PC-3 (cell line): ENCODE measurements at regions not wholly inside any gene's neighbourhood (a gene's known extent, or its start where the extent isn't known, plus 50 kb on each side); places are given as distances from the start of the nearest gene placed in this dataset.

Experiments
- ATAC-seq: fragments of 200-7000 bp; cut with Tn5 transposase; 2 replicates; pipeline ENCODE4 v1.9.1; 2020; ENCODE audit warnings: mild to moderate bottlenecking, moderate library complexity
- BruUV-seq: library from RNA; stranded (reverse); fragments of 400-500 nt; replicated peaks from 2 replicates; lab custom pipeline; 2021; lab: Mats Ljungman, UMichigan
- CTCF ChIA-PET: fragments of 300-600 bp; sonication (Branson Sonifier 250); formaldehyde crosslinking; loops from one replicate; lab custom pipeline; 2022; ENCODE audit warnings: antibody characterized with exemption; lab: Charles Lee
- POLR2A ChIA-PET: fragments of 300-600 bp; sonication (Branson Sonifier 250); formaldehyde crosslinking; loops from one replicate; lab custom pipeline; 2022; ENCODE audit warnings: antibody characterized with exemption; ENCODE audit not compliant: unreplicated experiment; lab: Charles Lee
- DNase-seq: peaks from one replicate; pipeline ENCODE4 v3.0.0-alpha.2; 2015
- H2AFZ ChIP-seq: fragments of 300-600 bp; sonication (generic); 2 replicates; pipeline ENCODE4 v1.6.0; 2016; ENCODE audit warnings: antibody characterized with exemption, low read length
- H3F3A ChIP-seq: fragments of 300-600 bp; sonication (generic); one replicate; pipeline ENCODE4 v1.6.0; 2017; ENCODE audit warnings: antibody characterized with exemption, low read length, control low read depth, mild to moderate bottlenecking; ENCODE audit not compliant: unreplicated experiment
- H3K27ac ChIP-seq: fragments of 300-600 bp; sonication (generic); 2 replicates; pipeline ENCODE4 v1.5.1; 2016; ENCODE audit warnings: mild to moderate bottlenecking, low read length
- H3K27me3 ChIP-seq: fragments of 300-600 bp; sonication (generic); 2 replicates; pipeline ENCODE4 v1.6.1; 2016; ENCODE audit warnings: low read length, mixed read lengths
- H3K36me3 ChIP-seq: fragments of 300-600 bp; sonication (generic); 2 replicates; pipeline ENCODE4 v1.6.1; 2016; ENCODE audit warnings: low read depth, mixed run types, low read length, mixed read lengths
- H3K4me1 ChIP-seq: fragments of 300-600 bp; sonication (generic); 2 replicates; pipeline ENCODE4 v1.5.1; 2016; ENCODE audit warnings: low read length; ENCODE audit not compliant: insufficient read depth
- H3K4me2 ChIP-seq: fragments of 300-600 bp; sonication (generic); 2 replicates; pipeline ENCODE4 v1.6.0; 2016; ENCODE audit warnings: low read length
- H3K4me3 ChIP-seq: fragments of 300-600 bp; sonication (generic); 2 replicates; pipeline ENCODE4 v1.5.1; 2016; ENCODE audit warnings: mild to moderate bottlenecking, low read length, mixed read lengths
- H3K79me2 ChIP-seq: fragments of 300-600 bp; sonication (generic); 2 replicates; pipeline ENCODE4 v1.6.1; 2017; ENCODE audit warnings: low read length, mixed read lengths
- H3K9ac ChIP-seq: fragments of 300-600 bp; sonication (generic); 2 replicates; pipeline ENCODE4 v1.6.0; 2016; ENCODE audit warnings: mild to moderate bottlenecking, low read length
- H3K9me2 ChIP-seq: fragments of 300-600 bp; sonication (generic); replicated peaks from 2 replicates; pipeline ENCODE4 v1.6.1; 2016; ENCODE audit warnings: mixed run types, low read length, mixed read lengths
- H3K9me3 ChIP-seq: fragments of 300-600 bp; sonication (generic); 2 replicates; pipeline ENCODE4 v1.6.1; 2016; ENCODE audit warnings: low read length, mixed read lengths
- H4K20me1 ChIP-seq: fragments of 300-600 bp; sonication (generic); 2 replicates; pipeline ENCODE4 v1.6.1; 2016; ENCODE audit warnings: low read length, mixed read lengths
- CTCF ChIP-seq: fragments of 300-600 bp; sonication (generic); conservative IDR thresholded peaks from 2 replicates; pipeline ENCODE4 v1.5.1; 2017; ENCODE audit warnings: antibody characterized with exemption, low read depth, mild to moderate bottlenecking, low read length
- EZH2 ChIP-seq: fragments of 300-600 bp; sonication (generic); IDR thresholded peaks from one replicate; pipeline ENCODE4 v1.6.1; 2017; ENCODE audit warnings: antibody characterized with exemption, mild to moderate bottlenecking, low read length; ENCODE audit not compliant: unreplicated experiment
- EZH2phosphoT487 ChIP-seq: fragments of 300-600 bp; sonication (generic); IDR thresholded peaks from 2 replicates; pipeline ENCODE4 v1.6.1; 2018; ENCODE audit warnings: mild to moderate bottlenecking, antibody characterized with exemption, low read length, borderline replicate concordance
- intact Hi-C: fragments of 100-400 bp; cut with micrococcal nuclease; formaldehyde crosslinking; loops from 2 replicates; pipeline ENCODE4 v1.9.0; 2023

GRCh38 chr7:10299384-10299783 lies 674.3 kb upstream of the PHF14 start:
- intact Hi-C loops, result no loop called here
- CTCF ChIA-PET, result no interaction called here
- POLR2A ChIA-PET, result no interaction called here
- no peaks in the 10 kb centered on the region for H3K79me2 ChIP-seq
- DNase-seq (no peak), ATAC-seq (no peak)
- no peak overlapping the region for H3K4me2 ChIP-seq
- H3K4me3 ChIP-seq, result no peak overlapping the region
- no TSS peak for BruUV-seq
- H3F3A ChIP-seq, result no peaks in the 10 kb centered on the region
- H3K9ac ChIP-seq, result no peak overlapping the region
- TF ChIP-seq EZH2, result no peak
- no peak for TF ChIP-seq CTCF
- no peak for TF ChIP-seq EZH2phosphoT487
- no peaks in the 10 kb centered on the region for H3K9me3 ChIP-seq
- no peak overlapping the region for H3K27ac ChIP-seq
- no peaks in the 10 kb centered on the region for H4K20me1 ChIP-seq
- H3K36me3 ChIP-seq, result no peaks in the 10 kb centered on the region
- H2AFZ ChIP-seq, result no peak overlapping the region
- no peaks in the 10 kb centered on the region for H3K9me2 ChIP-seq
- H3K27me3 ChIP-seq, result no peaks in the 10 kb centered on the region
- H3K4me1 ChIP-seq, result no peaks in the 10 kb centered on the region

- H3K79me2 ChIP-seq, result no peaks in the 10 kb centered on the region
- no peaks in the 10 kb centered on the region for H3K9me2 ChIP-seq
- no peak overlapping the region for H3K4me2 ChIP-seq
- CTCF ChIA-PET, result no interaction called here
- POLR2A ChIA-PET, result no interaction called here
- no peaks in the 10 kb centered on the region for H3K36me3 ChIP-seq
- TF ChIP-seq EZH2phosphoT487, result no peak
- TF ChIP-seq EZH2, result no peak
- TF ChIP-seq CTCF, result no peak
- H2AFZ ChIP-seq, result no peak overlapping the region
- ATAC-seq (no peak), DNase-seq (no peak)
- H3K9me3 ChIP-seq, result no peaks in the 10 kb centered on the region
- no peaks in the 10 kb centered on the region for H3K27me3 ChIP-seq
- no peak overlapping the region for H3K27ac ChIP-seq
- no peaks in the 10 kb centered on the region for H3K4me1 ChIP-seq
- no peaks in the 10 kb centered on the region for H3F3A ChIP-seq
- H3K4me3 ChIP-seq, result no peak overlapping the region
- no peaks in the 10 kb centered on the region for H4K20me1 ChIP-seq
- intact Hi-C loops, result no loop called here
- H3K9ac ChIP-seq, result no peak overlapping the region
- BruUV-seq, result no TSS peak
Observed at GRCh38 chr7:10300577-10300976, 673.1 kb upstream of the PHF14 start.

GRCh38 chr7:10308276-10308675 lies 665.4 kb upstream of the PHF14 start:
- Histone ChIP-seq H2AFZ (no peak overlapping the region), H3K79me2 (no peaks in the 10 kb centered on the region), H3F3A (no peaks in the 10 kb centered on the region), H3K4me2 (no peak overlapping the region), H3K27me3 (no peaks in the 10 kb centered on the region), H3K9ac (no peak overlapping the region), H3K4me3 (no peak overlapping the region), H3K27ac (no peak overlapping the region), H3K9me2 (no peaks in the 10 kb centered on the region), H3K9me3 (no peaks in the 10 kb centered on the region), H3K4me1 (no peaks in the 10 kb centered on the region), H4K20me1 (no peaks in the 10 kb centered on the region), H3K36me3 (no peaks in the 10 kb centered on the region)
- TF ChIP-seq EZH2phosphoT487 (no peak), CTCF (no peak), EZH2 (no peak)
- BruUV-seq, result no TSS peak
- ChIA-PET CTCF (no interaction called here), POLR2A (no interaction called here)
- ATAC-seq (no peak), DNase-seq (no peak)
- intact Hi-C loops, result no loop called here
